Activated CD4-positive, alpha-beta T cell treated with anti-CD3 and anti-CD28 coated beads, Interleukin-10, Interleukin-2, amounts not matched to agents 100 ng/mL and 50 ng/mL, durations not matched to agents 16 hours and 8 hours (primary cell): ENCODE measurements at regions not wholly inside any gene's neighbourhood (a gene's known extent, or its start where the extent isn't known, plus 50 kb on each side); places are given as distances from the start of the nearest gene placed in this dataset.

Source experiments
- DNase-seq: peaks from one replicate; pipeline ENCODE4 v3.0.0-alpha.2; 2020

DNA sequence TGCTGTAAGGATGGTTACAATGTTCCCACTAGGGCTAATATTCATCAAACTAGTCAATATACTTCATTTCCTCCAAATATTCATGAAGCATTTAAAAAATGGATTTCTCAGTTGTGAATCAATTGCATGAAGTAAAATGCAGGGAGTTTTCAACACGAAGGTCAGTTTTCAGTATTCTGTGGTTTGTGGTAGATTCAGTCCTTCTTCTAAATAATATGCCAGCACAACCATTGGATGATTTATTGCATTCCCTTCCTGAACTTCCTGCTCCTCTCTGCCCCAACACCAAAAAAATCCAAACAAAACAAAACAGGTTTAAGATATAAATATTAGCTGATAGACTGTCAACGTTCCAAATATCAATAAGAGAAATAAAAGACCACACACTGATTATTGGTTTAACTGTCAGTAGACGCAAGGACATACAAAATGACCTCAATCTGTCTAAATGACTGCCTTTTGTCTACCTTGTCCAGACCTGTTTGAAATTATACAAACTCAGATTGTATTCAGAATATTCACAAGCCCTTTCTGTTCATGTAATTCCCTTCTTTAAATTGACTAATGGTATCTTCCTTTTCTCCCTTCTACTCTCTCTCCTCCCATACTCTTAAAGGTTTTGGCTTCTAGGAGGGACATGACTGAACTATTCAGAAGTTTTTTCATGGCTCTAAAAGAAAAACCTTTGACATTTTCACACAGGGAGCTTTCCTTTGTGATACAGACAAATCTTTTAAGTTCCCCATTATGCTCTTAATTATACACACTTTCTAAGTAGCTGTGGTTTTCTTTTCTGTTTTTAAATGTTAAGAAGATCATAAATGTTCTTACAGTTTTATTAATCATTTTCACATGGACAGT, 92.6 kb upstream of the STT3B start:
- DNase-seq = no peak

DNA sequence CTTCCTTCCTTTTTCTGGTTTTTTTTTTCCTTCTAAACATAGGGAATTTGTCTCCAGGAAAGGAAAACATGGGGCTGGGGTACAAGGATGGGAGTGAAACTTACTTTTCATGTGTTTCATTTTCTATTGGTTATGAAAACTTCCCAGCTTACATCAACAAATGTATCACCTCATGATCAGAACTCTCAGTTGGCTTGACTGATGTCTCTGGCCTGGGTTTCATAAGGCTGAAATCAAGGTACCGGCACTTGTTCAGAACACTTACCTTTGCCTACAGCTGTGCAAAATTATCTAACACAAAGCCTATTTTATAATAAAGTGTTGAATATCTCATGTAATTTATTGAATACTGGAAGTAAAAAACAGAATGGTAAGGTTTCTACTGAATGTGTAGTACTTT, 91.8 kb upstream of the STT3B start:
- DNase-seq = no peak

DNA sequence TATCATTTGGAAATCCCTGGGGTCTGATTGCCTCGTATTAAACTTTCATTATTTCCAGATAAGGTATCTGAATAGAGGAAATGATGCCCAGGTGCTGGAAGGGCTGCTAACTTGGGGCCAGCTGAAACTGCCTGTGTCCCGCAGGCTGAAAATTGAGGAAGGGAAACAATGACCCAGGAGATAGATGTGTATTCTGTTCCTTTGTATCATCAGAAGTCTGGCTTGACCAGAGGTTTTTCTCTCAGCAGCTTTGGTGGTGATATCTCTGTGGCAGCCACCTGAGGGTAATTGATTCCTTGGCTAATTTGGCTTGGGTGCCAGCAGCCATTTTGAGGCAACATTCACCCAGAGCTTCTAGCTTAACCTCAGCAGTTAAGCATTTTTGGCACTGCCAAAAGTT, 90.0 kb upstream of the STT3B start:
- DNase-seq = no peak

DNA sequence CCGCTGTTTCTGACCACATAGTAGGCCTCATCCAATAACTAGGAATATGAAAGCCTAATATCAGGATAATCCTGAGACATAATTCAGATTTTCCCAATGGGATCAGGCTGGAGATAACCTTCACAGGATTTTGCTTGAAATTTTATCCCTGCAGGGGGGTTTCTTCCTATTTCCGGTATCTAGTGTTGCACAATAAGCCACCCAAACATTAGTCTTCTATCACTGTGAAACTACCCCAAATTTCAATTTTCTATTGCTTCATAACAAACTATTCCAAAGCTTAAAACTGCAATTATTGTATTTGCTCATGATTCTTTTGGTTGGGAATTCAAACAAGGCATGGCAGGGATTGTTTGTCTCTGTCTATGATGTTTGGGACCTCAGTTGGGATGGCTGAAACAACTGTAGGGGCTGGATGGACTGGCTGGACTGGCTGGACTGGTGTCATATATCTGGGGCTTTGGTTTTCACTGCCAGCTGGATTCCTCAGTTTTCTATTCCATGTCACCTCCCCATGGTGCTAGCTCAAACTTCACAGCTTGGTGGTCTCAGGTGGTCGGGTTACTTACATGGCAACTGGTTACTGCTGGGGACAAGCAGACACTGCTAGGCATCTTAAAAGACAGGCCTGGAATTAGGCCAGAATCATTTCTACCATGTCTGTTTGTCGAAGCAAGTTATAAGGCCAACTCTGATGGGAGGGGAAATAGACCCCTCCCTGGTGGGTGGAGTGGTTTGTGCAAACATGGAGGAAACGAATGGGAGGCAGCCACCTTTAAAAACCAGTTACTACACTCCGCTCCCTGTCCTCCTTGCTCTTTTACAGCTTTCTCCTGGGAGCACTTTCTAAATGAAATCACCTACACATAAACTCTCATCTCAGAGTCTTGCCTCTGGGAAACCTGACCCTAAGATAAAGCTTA, 88.2 kb upstream of the STT3B start:
- no peak for DNase-seq

DNA sequence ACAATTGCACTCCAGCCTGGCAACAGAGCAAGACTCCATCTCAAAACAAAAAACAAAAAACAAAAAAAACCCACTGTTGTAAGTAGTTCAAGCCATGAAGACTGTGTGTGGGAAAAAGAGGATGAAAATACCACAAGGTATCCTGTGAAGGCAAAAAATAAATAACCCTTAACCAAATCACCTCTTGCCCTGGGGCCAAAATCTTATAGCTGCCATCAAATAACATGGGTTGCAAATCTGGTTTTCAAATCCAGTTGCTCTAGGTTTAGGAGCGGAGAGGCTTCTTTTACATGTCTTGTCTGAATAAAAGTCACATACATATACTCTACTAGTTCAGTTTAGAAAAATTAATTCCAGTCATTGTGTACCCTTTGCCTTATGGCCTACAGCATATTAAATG, 87.0 kb upstream of the STT3B start:
- DNase-seq = no peak

DNA sequence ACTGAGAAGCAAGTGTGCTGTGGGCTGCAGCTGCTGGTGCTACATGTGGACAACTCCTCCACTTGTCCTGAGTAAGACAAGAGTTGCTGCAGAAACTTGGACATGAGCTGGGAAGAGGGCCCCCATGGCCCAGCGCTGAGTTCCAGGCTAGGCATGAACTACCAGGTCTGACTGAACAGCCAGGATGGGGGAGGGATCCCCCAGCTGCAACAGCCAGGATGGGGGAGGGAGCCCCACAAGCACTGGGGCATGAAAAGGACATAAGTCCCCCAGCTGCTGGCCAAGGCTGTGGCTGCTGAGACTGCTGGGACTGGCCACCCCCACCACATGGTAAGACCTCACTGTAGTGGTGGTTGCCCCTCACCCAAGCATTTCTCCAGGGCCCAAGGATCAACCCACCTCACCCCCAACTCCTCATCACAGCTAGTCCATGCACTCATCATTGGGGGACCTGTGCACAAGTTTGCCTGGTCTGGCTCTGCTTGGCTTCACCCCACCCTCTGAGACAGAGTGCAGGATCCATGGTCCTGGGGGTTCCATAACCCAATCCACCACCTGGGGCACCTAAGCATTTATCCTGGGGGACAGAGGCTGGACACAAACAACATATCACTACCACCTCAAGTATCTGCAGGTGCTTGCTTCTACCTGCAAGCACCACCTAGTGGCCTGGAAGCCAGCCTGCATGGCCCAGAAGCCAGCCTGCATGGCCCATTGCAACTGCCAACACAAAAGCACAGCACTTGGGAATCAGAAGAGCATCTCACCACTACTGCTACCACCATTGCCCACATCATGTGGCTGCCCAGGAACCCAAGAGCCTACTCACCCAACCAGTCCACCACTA, 84.5 kb upstream of the STT3B start:
- peak; percentile 54 for DNase-seq

DNA sequence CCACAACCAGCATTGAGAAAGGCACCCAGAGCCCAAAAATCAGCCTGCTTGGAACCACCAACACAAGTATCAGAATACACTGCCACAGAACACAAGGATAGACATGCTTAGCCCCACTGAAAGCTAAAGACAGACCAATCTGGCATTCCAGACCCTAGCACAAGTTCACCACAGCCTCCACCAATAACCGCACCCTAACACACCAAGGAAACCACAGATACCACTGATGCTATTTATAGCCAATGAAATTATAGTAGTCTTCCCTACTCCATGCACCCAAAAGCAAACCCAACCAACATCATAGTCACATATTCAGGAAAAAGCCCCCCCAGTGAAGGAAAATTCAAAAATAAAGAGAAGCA, 83.9 kb upstream of the STT3B start:
- no peak for DNase-seq

DNA sequence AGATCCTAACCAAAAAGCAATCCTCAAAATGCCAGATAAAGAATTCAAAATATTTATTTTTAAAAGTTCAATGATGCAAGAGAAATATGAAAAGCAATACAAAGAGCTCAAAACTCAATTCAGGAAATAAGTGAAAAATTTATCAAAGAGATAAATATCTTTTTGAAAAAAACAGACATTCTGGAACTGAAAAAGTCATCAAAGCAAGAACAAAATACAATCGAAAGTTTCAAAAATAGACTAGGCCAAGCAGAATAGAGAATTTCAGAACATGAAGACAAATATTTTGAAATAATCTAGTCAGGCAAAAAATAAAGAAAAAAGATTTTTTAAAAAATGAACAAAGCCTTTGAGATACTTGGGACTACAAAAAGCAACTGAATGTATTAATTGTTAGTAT, 83.4 kb upstream of the STT3B start:
- no peak for DNase-seq

DNA sequence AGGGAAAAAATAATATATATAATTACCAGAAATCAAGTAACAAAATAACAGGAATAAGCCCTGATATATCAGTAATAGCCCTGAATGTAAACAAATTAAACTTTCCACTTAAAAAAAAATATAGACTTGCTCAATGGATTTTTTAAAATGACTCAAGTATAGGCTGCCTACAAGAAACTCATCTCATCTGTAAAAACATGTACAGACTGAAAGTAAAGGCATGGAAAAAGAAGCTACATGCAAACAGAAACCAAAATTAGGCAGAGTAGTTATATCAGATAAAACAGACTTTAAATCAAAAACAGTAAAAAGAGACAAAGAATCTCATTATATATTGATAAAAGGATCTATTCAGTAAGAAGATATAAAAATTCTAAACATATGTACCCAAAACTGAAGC, 82.4 kb upstream of the STT3B start:
- peak; percentile 13 for DNase-seq

DNA sequence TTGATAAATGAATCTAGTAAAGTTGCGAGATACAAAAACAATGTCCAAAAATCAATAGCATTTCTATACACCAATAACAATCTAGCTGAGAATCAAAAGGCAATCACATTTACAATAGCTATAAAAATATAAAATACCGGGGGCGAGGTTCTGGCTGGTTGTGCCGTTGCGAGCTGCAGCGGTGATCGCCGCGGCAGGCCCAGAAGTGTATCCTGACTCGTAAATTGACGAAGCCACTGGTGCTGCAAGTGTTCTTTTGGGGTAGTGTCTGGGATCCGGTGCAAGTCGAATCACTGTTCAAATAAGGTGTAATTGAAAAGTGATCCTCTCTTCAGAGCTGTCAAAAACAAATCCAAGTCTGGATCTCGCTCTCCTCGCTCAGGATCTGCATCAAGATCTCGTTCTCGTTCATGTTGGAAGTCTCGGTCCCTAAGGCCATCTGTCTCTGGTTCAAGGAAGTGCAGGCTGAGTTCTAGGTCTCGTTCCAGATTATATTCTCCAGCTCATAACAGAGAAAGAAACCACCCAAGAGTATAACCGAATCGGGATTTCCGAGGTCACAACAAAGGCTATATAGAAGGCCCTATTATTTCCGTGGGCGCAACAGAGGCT, 80.1 kb upstream of the STT3B start:
- no peak for DNase-seq

DNA sequence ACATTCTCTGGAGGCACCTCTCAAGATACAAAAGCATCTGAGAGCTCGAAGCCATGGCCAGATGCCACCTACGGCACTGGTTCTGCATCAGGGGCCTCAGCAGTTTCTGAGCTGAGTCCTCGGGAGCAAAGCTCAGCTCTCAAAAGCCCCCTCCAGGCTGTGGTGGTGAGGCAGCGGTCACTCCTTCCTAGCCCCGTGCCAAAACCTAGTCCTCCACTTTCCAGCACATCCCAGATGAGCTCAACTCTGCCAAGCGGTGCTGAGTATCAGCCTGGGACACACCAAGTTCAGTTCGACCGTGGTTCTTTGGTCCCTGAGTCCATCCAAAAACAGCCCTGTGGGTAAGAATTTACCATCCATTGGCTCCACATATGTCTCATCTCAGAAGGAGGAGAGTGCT, 79.3 kb upstream of the STT3B start:
- no peak for DNase-seq

DNA sequence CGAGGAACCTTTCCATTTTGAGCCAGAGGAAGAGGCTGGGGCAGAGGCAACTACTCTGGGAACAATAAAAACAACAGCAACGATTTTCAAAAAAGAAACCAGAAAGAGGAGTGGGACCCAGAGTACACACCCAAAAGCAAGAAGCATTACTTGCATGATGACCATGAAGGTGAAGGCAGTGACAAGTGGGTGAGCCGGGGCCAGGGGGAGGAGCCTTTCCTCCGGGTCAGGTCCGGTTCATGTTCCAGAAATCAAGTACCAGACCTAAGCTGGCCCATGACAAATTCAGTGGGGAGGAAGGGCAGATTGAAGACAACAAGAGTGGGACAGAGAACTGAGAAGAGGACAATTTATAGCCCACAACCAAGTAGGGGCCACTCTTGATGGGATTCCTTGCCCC, 77.2 kb upstream of the STT3B start:
- DNase-seq = no peak

DNA sequence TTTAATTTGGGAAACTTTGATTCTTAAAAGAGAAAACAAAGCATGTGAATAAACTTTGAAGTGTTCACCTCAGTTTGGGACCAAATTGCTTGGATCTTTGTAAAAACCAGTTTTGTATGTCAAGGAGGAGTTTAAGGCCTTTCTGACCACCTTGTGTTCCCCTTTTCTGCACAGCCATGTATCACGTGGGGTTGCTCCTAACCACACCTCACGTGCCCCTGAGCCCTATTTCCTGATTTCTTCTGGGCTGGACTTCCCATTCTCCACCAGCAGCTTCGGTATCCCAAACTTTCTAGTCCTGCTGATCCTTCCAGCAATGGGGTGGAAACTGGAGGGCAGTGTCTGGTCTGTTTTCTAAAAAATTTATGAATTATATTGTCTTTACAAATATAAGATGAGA, 76.4 kb upstream of the STT3B start:
- DNase-seq = no peak

DNA sequence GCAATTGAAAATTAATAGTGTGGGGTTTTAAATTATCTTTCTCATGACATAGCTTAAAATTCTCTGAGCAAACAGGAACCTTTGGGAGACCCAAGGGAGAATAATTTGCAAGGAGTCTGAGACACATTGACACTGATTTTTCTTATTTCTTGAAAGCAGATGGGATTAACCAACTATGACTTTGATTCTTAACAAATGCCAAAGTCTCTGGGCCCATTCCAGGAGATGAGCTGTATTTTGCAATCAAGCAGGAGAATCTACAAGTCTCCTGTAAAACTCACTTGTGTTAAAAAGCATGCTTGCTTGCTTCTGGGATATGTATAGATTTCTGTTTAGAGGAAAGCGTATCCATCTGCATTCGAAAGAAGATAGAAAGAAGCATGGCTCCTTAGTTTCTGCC, 71.3 kb upstream of the STT3B start:
- DNase-seq = no peak

DNA sequence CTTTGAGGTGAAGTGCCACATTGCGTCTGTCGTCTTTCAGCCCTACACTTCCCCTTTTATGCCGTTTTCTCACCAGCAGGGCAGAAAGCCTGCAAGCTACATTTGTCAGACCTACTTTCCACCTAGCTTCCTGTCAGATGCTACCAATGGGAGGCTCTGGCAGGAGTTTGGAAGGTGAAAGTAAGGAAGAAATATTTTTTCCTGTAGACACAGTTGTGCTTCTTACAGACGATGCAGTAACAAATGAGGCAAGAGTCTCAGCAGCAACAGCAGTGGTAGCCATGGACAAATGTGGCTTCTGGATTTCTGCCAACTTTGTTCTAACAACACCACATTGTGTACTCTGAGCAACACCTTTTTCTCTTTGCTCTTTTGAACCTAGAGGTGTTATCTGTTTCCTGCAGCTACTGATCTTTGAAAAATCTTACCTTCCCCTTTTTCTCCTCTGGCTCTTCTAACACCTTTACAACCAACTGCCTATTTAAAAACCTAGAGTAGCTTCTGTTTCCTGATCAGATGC, 70.6 kb upstream of the STT3B start:
- DNase-seq = peak; percentile 10

DNA sequence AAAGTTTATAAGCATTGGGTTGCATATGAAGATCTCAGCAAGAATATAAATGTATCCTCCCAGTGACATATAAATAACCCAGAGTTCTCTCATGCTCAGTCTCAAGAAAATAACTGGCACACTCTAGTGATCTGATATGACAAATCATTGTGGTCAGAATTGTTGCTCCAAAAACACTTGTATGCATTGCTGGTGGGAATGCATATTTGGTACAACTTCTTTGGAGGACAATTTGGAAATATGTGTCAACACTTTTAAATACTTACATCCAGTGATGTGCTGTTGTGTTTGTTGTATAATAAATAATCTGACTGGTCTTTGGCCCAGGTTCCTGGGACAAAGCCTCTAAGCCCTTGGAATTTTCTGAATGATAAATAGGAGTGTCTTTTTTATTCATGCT, 66.7 kb upstream of the STT3B start:
- DNase-seq = no peak

DNA sequence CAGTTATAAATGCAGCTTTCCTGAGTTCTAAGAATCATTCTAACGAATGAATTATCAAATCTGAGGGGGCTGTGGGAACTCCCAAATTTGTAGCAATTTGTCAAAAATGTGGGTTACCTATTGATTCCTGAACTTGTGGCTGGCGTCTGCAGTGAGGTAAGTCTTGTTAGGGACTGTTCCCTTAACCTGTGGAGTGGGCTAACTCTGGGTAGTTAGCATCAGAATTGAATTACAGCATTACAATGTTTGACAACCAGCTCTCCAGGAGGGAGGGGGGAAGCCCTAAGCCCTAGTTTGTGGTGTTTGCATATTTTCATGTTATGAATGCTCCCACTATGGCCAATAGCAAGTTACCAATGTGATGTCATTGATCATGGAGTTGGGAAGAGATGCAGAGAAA, 65.9 kb upstream of the STT3B start:
- no peak for DNase-seq

DNA sequence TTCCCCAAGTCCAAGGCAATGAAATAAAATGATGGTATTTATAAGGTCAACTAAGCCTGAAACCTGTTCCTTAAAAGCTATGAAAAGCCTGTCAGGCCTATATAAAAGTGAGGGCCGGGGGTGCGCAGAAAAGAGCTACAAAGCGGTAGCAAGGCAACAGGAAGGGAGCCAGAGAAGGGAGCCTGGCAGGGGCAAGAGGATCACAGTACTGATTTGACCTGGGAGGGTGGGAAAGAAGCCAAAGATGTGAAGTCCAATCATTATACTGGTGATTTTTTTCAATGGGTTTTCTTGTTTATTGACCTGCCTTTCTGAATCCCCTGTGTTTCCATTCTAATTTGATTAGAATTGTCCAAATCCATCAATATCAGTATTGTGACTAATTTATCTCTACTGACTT, 64.3 kb upstream of the STT3B start:
- DNase-seq = no peak

DNA sequence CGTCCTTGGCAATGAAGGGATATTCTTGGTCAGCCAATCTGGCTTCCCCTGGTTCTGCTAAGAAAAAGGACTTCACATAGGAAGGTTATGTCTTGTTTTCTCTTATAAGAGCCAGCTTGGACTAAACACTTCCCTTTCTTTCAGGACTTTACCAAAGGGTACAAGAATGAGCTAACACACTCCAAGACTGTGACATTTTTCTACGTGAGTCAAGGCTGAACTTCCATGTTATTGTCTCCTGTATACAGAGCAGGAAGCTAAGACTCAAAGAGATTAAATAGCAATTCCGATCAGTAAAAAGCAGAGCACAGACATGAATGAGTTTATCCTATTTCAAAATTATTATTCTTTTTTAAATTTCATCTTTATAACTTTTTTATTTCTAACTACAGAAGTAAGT, 63.3 kb upstream of the STT3B start:
- no peak for DNase-seq

DNA sequence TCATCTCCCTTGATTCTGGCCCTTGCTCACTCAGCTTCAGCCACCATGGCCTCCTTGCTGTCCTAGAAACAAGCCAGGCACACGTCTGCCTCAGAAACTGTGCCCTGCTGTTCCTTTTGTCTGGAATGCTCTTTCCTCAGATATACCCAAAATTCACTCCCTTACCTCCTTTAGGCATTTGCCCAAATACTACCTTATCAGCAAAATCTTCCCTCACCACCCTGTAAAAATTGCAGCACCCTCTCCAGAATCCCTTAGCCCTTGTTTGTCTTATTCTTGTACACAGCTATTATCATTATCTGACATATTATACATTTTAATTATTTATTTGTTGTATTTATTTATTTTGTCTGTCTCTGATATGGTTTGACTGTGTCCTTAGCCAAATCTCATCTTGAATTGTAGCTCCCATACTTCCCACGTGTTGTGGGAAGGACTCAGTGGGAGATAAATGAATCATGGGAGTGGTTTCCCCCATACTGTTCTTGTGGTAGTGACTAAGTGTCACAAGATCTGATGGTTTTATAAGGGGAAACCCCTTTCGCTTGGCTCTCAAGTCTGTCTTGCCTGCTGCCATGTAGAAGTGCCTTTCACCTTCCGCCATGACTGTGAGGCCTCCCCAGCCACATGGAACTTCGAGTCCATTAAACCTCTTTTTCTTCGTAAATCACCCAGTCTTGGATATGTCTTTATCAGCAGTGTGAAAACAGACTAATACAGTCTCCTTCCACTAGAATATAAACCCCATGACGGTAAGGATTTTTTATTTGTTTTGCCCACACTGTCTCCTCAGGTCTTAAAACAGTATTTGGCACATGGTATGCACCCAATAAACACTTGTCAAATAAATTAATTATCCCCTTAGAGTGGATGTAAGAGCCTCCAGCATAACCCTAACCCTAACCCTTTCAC, 60.0 kb upstream of the STT3B start:
- DNase-seq = peak; percentile 72

DNA sequence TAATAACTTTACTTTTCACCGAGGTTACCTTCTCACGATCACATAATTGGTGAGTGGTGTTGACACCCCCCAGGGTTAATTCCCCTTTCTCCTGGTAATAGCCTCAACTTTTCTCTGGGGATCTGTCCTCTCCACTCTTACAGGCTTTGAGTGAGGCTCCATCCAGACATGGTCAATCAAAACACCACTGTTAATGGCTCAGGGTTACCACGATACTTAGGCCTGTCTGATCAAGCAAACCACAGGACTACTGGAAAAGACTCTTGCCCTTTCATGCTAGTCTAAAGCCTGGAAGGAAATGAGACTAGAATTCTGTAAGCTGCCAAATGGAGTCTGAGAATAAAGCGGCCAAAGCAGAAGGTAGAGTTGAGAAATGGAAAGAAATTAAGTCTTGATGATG, 56.5 kb upstream of the STT3B start:
- DNase-seq = no peak

DNA sequence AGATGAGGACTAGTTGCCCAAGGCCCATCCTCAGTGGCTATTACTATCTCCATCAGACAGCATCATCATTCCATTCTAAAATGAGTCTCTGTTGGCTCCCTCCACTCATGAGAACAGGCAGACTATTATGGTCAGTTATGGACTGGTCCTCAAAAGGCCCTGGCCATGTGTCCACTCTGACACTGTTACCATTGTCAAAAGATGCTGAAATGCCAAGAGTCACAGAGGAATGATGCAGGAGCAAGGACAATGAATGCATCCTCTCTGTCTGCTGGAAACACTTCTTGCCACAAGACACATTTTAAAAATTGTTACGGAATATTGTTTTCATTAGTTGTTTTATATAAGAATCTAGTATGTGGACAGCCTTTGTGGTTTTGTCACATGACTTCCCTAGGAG, 53.3 kb upstream of the STT3B start:
- no peak for DNase-seq
